A673 (cell line): ENCODE measurements at regions not wholly inside any gene's neighbourhood (a gene's known extent, or its start where the extent isn't known, plus 50 kb on each side); places are given as distances from the start of the nearest gene placed in this dataset.

Experiments used
- BruUV-seq: library from RNA; stranded (reverse); fragments of 400-500 nt; replicated peaks from 2 replicates; lab custom pipeline; 2021; lab: Mats Ljungman, UMichigan
- CTCF ChIA-PET: fragments of 300-600 bp; sonication (Branson Sonifier 250); formaldehyde crosslinking; loops from one replicate; lab custom pipeline; 2022; ENCODE audit warnings: antibody characterized with exemption; lab: Charles Lee
- POLR2A ChIA-PET: fragments of 300-600 bp; sonication (Branson Sonifier 250); formaldehyde crosslinking; loops from one replicate; lab custom pipeline; 2022; ENCODE audit warnings: antibody characterized with exemption; ENCODE audit not compliant: low non-redundant PET; lab: Charles Lee
- DNase-seq: peaks from one replicate; pipeline ENCODE4 v3.0.0-alpha.2; 2015; ENCODE audit warnings: low spot score
- H3K27ac ChIP-seq: fragments of 200-600 bp; sonication (generic); 2 replicates; pipeline ENCODE4 v1.5.1; 2016; ENCODE audit warnings: mixed run types, low read depth, mild to moderate bottlenecking, mixed read lengths, antibody characterized with exemption, low read length; ENCODE audit not compliant: poor library complexity, severe bottlenecking
- H3K27me3 ChIP-seq: fragments of 200-600 bp; sonication (generic); replicated peaks from 2 replicates; pipeline ENCODE4 v1.6.1; 2017; ENCODE audit warnings: mixed run types, low read depth, mild to moderate bottlenecking, mixed read lengths, antibody characterized with exemption, low read length; ENCODE audit not compliant: insufficient read depth, poor library complexity
- H3K36me3 ChIP-seq: fragments of 200-600 bp; sonication (generic); 2 replicates; pipeline ENCODE4 v1.6.1; 2016; ENCODE audit warnings: mixed run types, mild to moderate bottlenecking, mixed read lengths, antibody characterized with exemption, low read length; ENCODE audit not compliant: insufficient read depth, poor library complexity, severe bottlenecking
- H3K4me1 ChIP-seq: fragments of 200-600 bp; sonication (generic); 2 replicates; pipeline ENCODE4 v1.6.1; 2017; ENCODE audit warnings: mixed run types, mild to moderate bottlenecking, mixed read lengths, antibody characterized with exemption, low read length; ENCODE audit not compliant: insufficient read depth, poor library complexity, severe bottlenecking
- H3K4me3 ChIP-seq: fragments of 200-600 bp; sonication (generic); 2 replicates; pipeline ENCODE4 v1.5.1; 2016; ENCODE audit warnings: low read depth, mixed run types, mild to moderate bottlenecking, mixed read lengths, low read length; ENCODE audit not compliant: poor library complexity, severe bottlenecking
- H3K9me3 ChIP-seq: fragments of 200-600 bp; sonication (generic); 2 replicates; pipeline ENCODE4 v1.6.1; 2016; ENCODE audit warnings: mixed run types, low read depth, mild to moderate bottlenecking, mixed read lengths, antibody characterized with exemption, low read length; ENCODE audit not compliant: poor library complexity, severe bottlenecking
- CTCF ChIP-seq: fragments of 300-800, 200-600 bp; sonication (generic); conservative IDR thresholded peaks from 2 replicates; pipeline ENCODE4 v1.5.1; 2017; ENCODE audit warnings: low read depth, mild to moderate bottlenecking, antibody characterized with exemption, low read length, moderate library complexity, mixed read lengths
- EZH2 ChIP-seq: fragments of 200-600 bp; sonication (generic); IDR thresholded peaks from 2 replicates; pipeline ENCODE4 v1.6.1; 2017; ENCODE audit warnings: borderline replicate concordance, low read depth, mild to moderate bottlenecking, mixed read lengths, antibody characterized with exemption, low read length; ENCODE audit not compliant: poor library complexity, severe bottlenecking
- intact Hi-C: fragments of 100-400 bp; cut with micrococcal nuclease; formaldehyde crosslinking; loops from one replicate; pipeline ENCODE4 v1.10.0; 2022; ENCODE audit not compliant: unreplicated experiment

GRCh38 chr20:18987781-18988360 lies 174.3 kb downstream of the SCP2D1 start:
- no peaks in the 10 kb centered on the region for H3K4me1 ChIP-seq
- CTCF ChIA-PET: no interaction called here
- TF ChIP-seq CTCF: no peak
- TF ChIP-seq EZH2: no peak
- POLR2A ChIA-PET: no interaction called here
- no peak overlapping the region for H3K27ac ChIP-seq
- no peaks in the 10 kb centered on the region for H3K9me3 ChIP-seq
- no peak overlapping the region for H3K4me3 ChIP-seq
- intact Hi-C loops: no loop called here
- BruUV-seq: no TSS peak
- H3K36me3 ChIP-seq: no peaks in the 10 kb centered on the region
- H3K27me3 ChIP-seq: no peaks in the 10 kb centered on the region
- no peak for DNase-seq

GRCh38 chr20:18988701-18989100 lies 175.1 kb downstream of the SCP2D1 start:
- no peak for DNase-seq
- Histone ChIP-seq H3K4me3 (no peak overlapping the region), H3K9me3 (no peaks in the 10 kb centered on the region), H3K27ac (no peak overlapping the region), H3K36me3 (no peaks in the 10 kb centered on the region), H3K27me3 (no peaks in the 10 kb centered on the region), H3K4me1 (no peaks in the 10 kb centered on the region)
- ChIA-PET CTCF (no interaction called here), POLR2A (no interaction called here)
- intact Hi-C loops: no loop called here
- BruUV-seq: no TSS peak
- TF ChIP-seq CTCF: no peak
- no peak for TF ChIP-seq EZH2

- H3K4me3 ChIP-seq: no peak overlapping the region
- no peak overlapping the region for H3K27ac ChIP-seq
- DNase-seq: no peak
- H3K36me3 ChIP-seq: no peaks in the 10 kb centered on the region
- H3K27me3 ChIP-seq: no peaks in the 10 kb centered on the region
- H3K9me3 ChIP-seq: no peaks in the 10 kb centered on the region
- TF ChIP-seq EZH2 (no peak), CTCF (no peak)
- ChIA-PET POLR2A (no interaction called here), CTCF (no interaction called here)
- intact Hi-C loops: no loop called here
- no peaks in the 10 kb centered on the region for H3K4me1 ChIP-seq
- no TSS peak for BruUV-seq
These were observed 176.3 kb downstream of the SCP2D1 start for GRCh38 chr20:18989736-18990474.
